ENCODE measurements at regions not wholly inside any gene's neighbourhood (a gene's known extent, or its start where the extent isn't known, plus 50 kb on each side); places are given as distances from the start of the nearest gene placed in this dataset.

DNA sequence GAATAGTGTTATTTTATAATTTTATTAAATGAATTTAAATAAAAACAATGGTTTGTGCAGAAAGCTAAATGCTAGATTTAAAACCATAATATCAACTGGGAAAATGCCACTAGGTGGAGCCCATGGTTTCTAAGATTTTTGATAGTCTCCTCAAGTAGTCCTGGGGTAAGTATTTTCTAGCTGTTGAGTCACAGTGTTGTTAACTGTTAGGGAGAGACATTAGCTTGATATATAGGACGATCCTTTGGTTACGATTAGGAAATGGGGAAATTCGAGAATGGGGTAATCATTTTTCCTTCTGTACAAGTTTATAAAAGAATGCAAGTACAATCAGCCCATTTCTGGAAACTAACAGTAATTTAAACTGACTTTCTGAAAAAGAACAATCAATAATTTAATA is 378.4 kb downstream of the ANKRD50 start:
- TF ChIP-seq ELF4 (CRISPR knock-in tag; IDR thresholded peaks at IDR 0.05; ENCODE audit: low read depth), result no peak
- no peak for TF ChIP-seq RELA (CRISPR knock-in tag; IDR thresholded peaks at IDR 0.05; ENCODE audit: borderline replicate concordance)
- TF ChIP-seq, protein P1, sequence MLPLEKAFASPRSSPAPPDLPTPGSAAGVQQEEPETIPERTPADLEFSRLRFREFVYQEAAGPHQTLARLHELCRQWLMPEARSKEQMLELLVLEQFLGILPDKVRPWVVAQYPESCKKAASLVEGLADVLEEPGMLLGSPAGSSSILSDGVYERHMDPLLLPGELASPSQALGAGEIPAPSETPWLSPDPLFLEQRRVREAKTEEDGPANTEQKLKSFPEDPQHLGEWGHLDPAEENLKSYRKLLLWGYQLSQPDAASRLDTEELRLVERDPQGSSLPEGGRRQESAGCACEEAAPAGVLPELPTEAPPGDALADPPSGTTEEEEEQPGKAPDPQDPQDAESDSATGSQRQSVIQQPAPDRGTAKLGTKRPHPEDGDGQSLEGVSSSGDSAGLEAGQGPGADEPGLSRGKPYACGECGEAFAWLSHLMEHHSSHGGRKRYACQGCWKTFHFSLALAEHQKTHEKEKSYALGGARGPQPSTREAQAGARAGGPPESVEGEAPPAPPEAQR (CRISPR knock-in tag; IDR thresholded peaks at IDR 0.05), result no peak

Measured in WTC11 (cell line).